ENCODE measurements at regions not wholly inside any gene's neighbourhood (a gene's known extent, or its start where the extent isn't known, plus 50 kb on each side); places are given as distances from the start of the nearest gene placed in this dataset.

GRCh38 chr20:40591119-40591518 is 97.9 kb downstream of the MAFB start:
- no peak for DNase-seq (ENCODE audit: low read depth in 2 of 2, low spot score in 1 of 2)

- DNase-seq (ENCODE audit: low read depth in 2 of 2, low spot score in 1 of 2): no peak
Observed at GRCh38 chr20:40589581-40589980, 99.5 kb downstream of the MAFB start.

- DNase-seq (ENCODE audit: low read depth in 2 of 2, low spot score in 1 of 2): no peak
Observed at GRCh38 chr20:40588891-40589290, 100.1 kb downstream of the MAFB start.

GRCh38 chr20:40587038-40587437 is 102.0 kb downstream of the MAFB start:
- no peak for DNase-seq (ENCODE audit: low read depth in 2 of 2, low spot score in 1 of 2)

GRCh38 chr20:40584130-40584809 is 104.8 kb downstream of the MAFB start:
- DNase-seq (ENCODE audit: low read depth in 2 of 2, low spot score in 1 of 2): no peak

GRCh38 chr20:40583636-40584035 is 105.4 kb downstream of the MAFB start:
- DNase-seq (ENCODE audit: low read depth in 2 of 2, low spot score in 1 of 2): no peak

GRCh38 chr20:40583205-40583604 is 105.8 kb downstream of the MAFB start:
- no peak for DNase-seq (ENCODE audit: low read depth in 2 of 2, low spot score in 1 of 2)

GRCh38 chr20:40582531-40582930 is 106.5 kb downstream of the MAFB start:
- DNase-seq (ENCODE audit: low read depth in 2 of 2, low spot score in 1 of 2): no peak

GRCh38 chr20:40579701-40580100 is 109.3 kb downstream of the MAFB start:
- no peak for DNase-seq (ENCODE audit: low read depth in 2 of 2, low spot score in 1 of 2)

- no peak for DNase-seq (ENCODE audit: low read depth in 2 of 2, low spot score in 1 of 2)
Observed at GRCh38 chr20:40578961-40579360, 110.1 kb downstream of the MAFB start.

GRCh38 chr20:40575851-40576250 is 113.2 kb downstream of the MAFB start:
- no peak for DNase-seq (ENCODE audit: low read depth in 2 of 2, low spot score in 1 of 2)

- no peak for DNase-seq (ENCODE audit: low read depth in 2 of 2, low spot score in 1 of 2)
Observed at GRCh38 chr20:40572251-40572650, 116.8 kb downstream of the MAFB start.

- DNase-seq (ENCODE audit: low read depth in 2 of 2, low spot score in 1 of 2): no peak
Observed at GRCh38 chr20:40571639-40572038, 117.4 kb downstream of the MAFB start.

- DNase-seq (ENCODE audit: low read depth in 2 of 2, low spot score in 1 of 2): no peak
Observed at GRCh38 chr20:40568200-40568599, 120.8 kb downstream of the MAFB start.

- DNase-seq (ENCODE audit: low read depth in 2 of 2, low spot score in 1 of 2): no peak
Observed at GRCh38 chr20:40565682-40566040, 123.4 kb downstream of the MAFB start.

GRCh38 chr20:40565001-40565681 is 123.9 kb downstream of the MAFB start:
- no peak for DNase-seq (ENCODE audit: low read depth in 2 of 2, low spot score in 1 of 2)

- no peak for DNase-seq (ENCODE audit: low read depth in 2 of 2, low spot score in 1 of 2)
Observed at GRCh38 chr20:40563296-40563950, 125.6 kb downstream of the MAFB start.

GRCh38 chr20:40562031-40562430 is 127.0 kb downstream of the MAFB start:
- DNase-seq (ENCODE audit: low read depth in 2 of 2, low spot score in 1 of 2): no peak

- DNase-seq (ENCODE audit: low read depth in 2 of 2, low spot score in 1 of 2): no peak
Observed at GRCh38 chr20:40561187-40561586, 127.8 kb downstream of the MAFB start.

- DNase-seq (ENCODE audit: low read depth in 2 of 2, low spot score in 1 of 2): no peak
Observed at GRCh38 chr20:40558212-40558611, 130.8 kb downstream of the MAFB start.

- no peak for DNase-seq (ENCODE audit: low read depth in 2 of 2, low spot score in 1 of 2)
Observed at GRCh38 chr20:40551125-40551530, 137.9 kb downstream of the MAFB start.

GRCh38 chr20:40547483-40548091 is 141.4 kb downstream of the MAFB start:
- no peak for DNase-seq (ENCODE audit: low read depth in 2 of 2, low spot score in 1 of 2)

All from stimulated activated CD8-positive, alpha-beta memory T cell treated with anti-CD3 and anti-CD28 coated beads, Interleukin-4, amount 100 ng/mL, for 4 hours (primary cell).